ENCODE measurements at regions not wholly inside any gene's neighbourhood (a gene's known extent, or its start where the extent isn't known, plus 50 kb on each side); places are given as distances from the start of the nearest gene placed in this dataset.
A peak's percentile ranks its signal among the peaks of the same experiment; 100 is the strongest.

DNA sequence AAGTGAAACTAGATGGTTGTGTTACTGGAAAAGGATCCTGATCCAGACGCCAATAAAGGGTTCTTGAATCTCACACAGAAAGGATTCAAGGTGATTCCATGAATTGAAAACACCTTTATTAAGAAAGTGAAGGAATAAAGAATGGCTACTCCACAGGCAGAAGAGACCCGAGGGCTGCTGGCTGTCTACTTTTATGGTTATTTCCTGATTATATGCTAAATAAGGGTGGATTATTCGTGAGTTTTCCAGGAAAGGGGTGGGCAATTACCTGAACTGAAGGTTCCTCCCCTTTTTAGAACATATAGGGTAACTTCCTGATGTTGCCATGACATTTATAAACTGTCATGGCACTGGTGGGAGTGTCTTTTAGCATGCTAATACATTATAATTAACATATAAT, 50.9 kb upstream of the WARS2 start:
- FAIRE-seq, result no peak
- ATAC-seq, result no peak
- DNase-seq (ENCODE audit: extremely low read depth in 1 of 4, low spot score in 3 of 4), result no peak
- Histone ChIP-seq H3K9me3 (replicated peaks; ENCODE audit: control insufficient read depth, insufficient read depth, low read depth, low read length) (no peaks in the 10 kb centered on the region), H4K20me1 (replicated peaks; ENCODE audit: control insufficient read depth, insufficient read depth, low read length) (no peaks in the 10 kb centered on the region), H3K79me2 (ENCODE audit: control insufficient read depth, insufficient read depth, low read length) (no peaks in the 10 kb centered on the region), H3K9ac (ENCODE audit: insufficient read depth in 1 of 2, low read depth in 2 of 2, low read length in 2 of 2) (no peak overlapping the region), H3K27ac (ENCODE audit: extremely low read depth, low read depth, low read length) (no peak overlapping the region), H3K36me3 (ENCODE audit: control insufficient read depth, insufficient read depth, low read length) (no peaks in the 10 kb centered on the region), H3K4me2 (ENCODE audit: insufficient read depth, low read length) (no peak overlapping the region), H3K4me3 (no peak overlapping the region), H3K27me3 (ENCODE audit: control insufficient read depth in 2 of 2, insufficient read depth in 2 of 2, low read length in 2 of 2) (no peaks in the 10 kb centered on the region), H3K4me1 (replicated peaks in 1 of 2; ENCODE audit: control insufficient read depth in 2 of 2, insufficient read depth in 2 of 2, low read length in 2 of 2) (no peaks in the 10 kb centered on the region), H3K9me1 (ENCODE audit: control insufficient read depth, insufficient read depth, low read length) (no peaks in the 10 kb centered on the region), H2AFZ (ENCODE audit: low read depth, low read length) (no peak overlapping the region; the same call in 1 of the 2 replicates)
- no TSS peak for BruUV-seq (replicated peaks)
- WGBS (ENCODE audit: insufficient coverage, low coverage, missing lambda C conversion rate), result 50% methylated on average over 3 of the region's 3 CpGs
- CTCF ChIA-PET (ENCODE audit: low intra/inter-chr PET ratio), result no interaction called here
- POLR2A ChIA-PET, result interaction anchor here (1.6 kb wide), 1 partner anchor 125 kb away, joined by 3 read pairs; no protein-coding TSS in a partner anchor
- intact Hi-C loops (cut with micrococcal nuclease) (no loop called here), in situ Hi-C loops (cut with MboI) (no loop called here)
- peak; percentile 66; the same call in 1 of the 2 replicates for TF ChIP-seq RFX1 (IDR thresholded peaks at IDR 0.05)
- TF ChIP-seq, protein P1, sequence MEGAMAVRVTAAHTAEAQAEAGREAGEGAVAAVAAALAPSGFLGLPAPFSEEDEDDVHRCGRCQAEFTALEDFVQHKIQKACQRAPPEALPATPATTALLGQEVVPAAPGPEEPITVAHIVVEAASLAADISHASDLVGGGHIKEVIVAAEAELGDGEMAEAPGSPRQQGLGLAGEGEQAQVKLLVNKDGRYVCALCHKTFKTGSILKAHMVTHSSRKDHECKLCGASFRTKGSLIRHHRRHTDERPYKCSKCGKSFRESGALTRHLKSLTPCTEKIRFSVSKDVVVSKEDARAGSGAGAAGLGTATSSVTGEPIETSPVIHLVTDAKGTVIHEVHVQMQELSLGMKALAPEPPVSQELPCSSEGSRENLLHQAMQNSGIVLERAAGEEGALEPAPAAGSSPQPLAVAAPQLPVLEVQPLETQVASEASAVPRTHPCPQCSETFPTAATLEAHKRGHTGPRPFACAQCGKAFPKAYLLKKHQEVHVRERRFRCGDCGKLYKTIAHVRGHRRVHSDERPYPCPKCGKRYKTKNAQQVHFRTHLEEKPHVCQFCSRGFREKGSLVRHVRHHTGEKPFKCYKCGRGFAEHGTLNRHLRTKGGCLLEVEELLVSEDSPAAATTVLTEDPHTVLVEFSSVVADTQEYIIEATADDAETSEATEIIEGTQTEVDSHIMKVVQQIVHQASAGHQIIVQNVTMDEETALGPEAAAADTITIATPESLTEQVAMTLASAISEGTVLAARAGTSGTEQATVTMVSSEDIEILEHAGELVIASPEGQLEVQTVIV (CRISPR knock-in tag; IDR thresholded peaks at IDR 0.05; ENCODE audit: borderline replicate concordance), result no peak
